GM18502 (cell line): ENCODE measurements at regions not wholly inside any gene's neighbourhood (a gene's known extent, or its start where the extent isn't known, plus 50 kb on each side); places are given as distances from the start of the nearest gene placed in this dataset.
"Not testable (repeated sequence)": the region's sequence is repeated elsewhere in the genome, so short reads cannot be mapped to it uniquely, and the experiment has no call there.

Source experiments
- ATAC-seq: cut with Tn5 transposase; IDR thresholded peaks from one replicate; pipeline ENCODE4 v1.9.1; 2021; ENCODE audit warnings: mild to moderate bottlenecking; ENCODE audit not compliant: unreplicated experiment, poor library complexity

GRCh38 chr16:29128732-29129457 lies 144.0 kb downstream of the LAT start:
- ATAC-seq, result not testable (repeated sequence)

GRCh38 chr16:29127806-29128420 lies 143.1 kb downstream of the LAT start:
- ATAC-seq, result not testable (repeated sequence)

- no peak for ATAC-seq
Observed at GRCh38 chr16:29126616-29127015, 141.8 kb downstream of the LAT start.

- no peak for ATAC-seq
Observed at GRCh38 chr16:29126057-29126494, 141.2 kb downstream of the LAT start.

- no peak for ATAC-seq
Observed at GRCh38 chr16:29124828-29125227, 140.0 kb downstream of the LAT start.

GRCh38 chr16:29124162-29124561 lies 139.3 kb downstream of the LAT start:
- not testable (repeated sequence) for ATAC-seq

GRCh38 chr16:29120680-29121079 lies 135.8 kb downstream of the LAT start:
- not testable (repeated sequence) for ATAC-seq

- not testable (repeated sequence) for ATAC-seq
Observed at GRCh38 chr16:29118301-29118957, 133.6 kb downstream of the LAT start.

- no peak for ATAC-seq
Observed at GRCh38 chr16:29117631-29118030, 132.8 kb downstream of the LAT start.

GRCh38 chr16:29116980-29117379 lies 132.1 kb downstream of the LAT start:
- no peak for ATAC-seq

- not testable (repeated sequence) for ATAC-seq
Observed at GRCh38 chr16:29116207-29116606, 131.4 kb downstream of the LAT start.

GRCh38 chr16:29115802-29116141 lies 130.9 kb downstream of the LAT start:
- not testable (repeated sequence) for ATAC-seq

- not testable (repeated sequence) for ATAC-seq
Observed at GRCh38 chr16:29114989-29115801, 130.3 kb downstream of the LAT start.

- ATAC-seq, result no peak
Observed at GRCh38 chr16:29114574-29114973, 129.7 kb downstream of the LAT start.

- ATAC-seq, result not testable (repeated sequence)
Observed at GRCh38 chr16:29113446-29113845, 128.6 kb downstream of the LAT start.

GRCh38 chr16:29112755-29113347 lies 128.0 kb downstream of the LAT start:
- no peak for ATAC-seq

GRCh38 chr16:29111901-29112680 lies 127.2 kb downstream of the LAT start:
- not testable (repeated sequence) for ATAC-seq

- no peak for ATAC-seq
Observed at GRCh38 chr16:29111421-29111820, 126.6 kb downstream of the LAT start.

- not testable (repeated sequence) for ATAC-seq
Observed at GRCh38 chr16:29108625-29109169, 123.8 kb downstream of the LAT start.
